NCI-H187 (cell line): ENCODE measurements at regions not wholly inside any gene's neighbourhood (a gene's known extent, or its start where the extent isn't known, plus 50 kb on each side); places are given as distances from the start of the nearest gene placed in this dataset.
A peak's percentile ranks its signal among the peaks of the same experiment; 100 is the strongest.

ENCODE experiments used
- DNase-seq, 2 experiments: peaks; one replicate each; lab custom pipeline; 2025; lab: John Stamatoyannopoulos, UW

- DNase-seq = no peak
Measured at GRCh38 chr2:205937211-205937610, 148.8 kb downstream of the INO80D start.

- no peak for DNase-seq
Measured at GRCh38 chr2:205936446-205936845, 149.5 kb downstream of the INO80D start.

- DNase-seq = no peak
Measured at GRCh38 chr2:205934443-205934842, 151.5 kb downstream of the INO80D start.

GRCh38 chr2:205932861-205933260 lies 153.1 kb downstream of the INO80D start:
- DNase-seq = no peak

- no peak for DNase-seq
Measured at GRCh38 chr2:205931388-205931787, 154.6 kb downstream of the INO80D start.

GRCh38 chr2:205930209-205930608 lies 155.8 kb downstream of the INO80D start:
- DNase-seq = no peak

GRCh38 chr2:205929246-205929942 lies 156.6 kb downstream of the INO80D start:
- DNase-seq = no peak

GRCh38 chr2:205925373-205926337 lies 160.3 kb downstream of the INO80D start:
- no peak for DNase-seq

GRCh38 chr2:205924676-205925075 lies 161.3 kb downstream of the INO80D start:
- no peak for DNase-seq

- no peak for DNase-seq
Measured at GRCh38 chr2:205915130-205915524, 170.8 kb downstream of the INO80D start.

- DNase-seq = no peak
Measured at GRCh38 chr2:205914213-205915129, 171.5 kb downstream of the INO80D start.

- no peak for DNase-seq
Measured at GRCh38 chr2:205913668-205914067, 172.3 kb downstream of the INO80D start.

GRCh38 chr2:205911306-205911705 lies 174.7 kb downstream of the INO80D start:
- DNase-seq = no peak

- DNase-seq = no peak
Measured at GRCh38 chr2:205909184-205909572, 176.8 kb downstream of the INO80D start.

GRCh38 chr2:205908212-205909183 lies 177.5 kb downstream of the INO80D start:
- DNase-seq = no peak

- DNase-seq = no peak
Measured at GRCh38 chr2:205906419-205906818, 179.6 kb downstream of the INO80D start.

- no peak for DNase-seq
Measured at GRCh38 chr2:205905576-205905975, 180.4 kb downstream of the INO80D start.

GRCh38 chr2:205904873-205905272 lies 181.1 kb downstream of the INO80D start:
- DNase-seq = no peak

GRCh38 chr2:205903549-205904129 lies 182.3 kb downstream of the INO80D start:
- DNase-seq = no peak

- peak in 1 of 2 experiments; percentile 3 for DNase-seq
Measured at GRCh38 chr2:205902900-205903237, 183.1 kb downstream of the INO80D start.
